NCI-H2107 treated with DMSO at 0.1 percent for 48 hours (cell line): ENCODE measurements at regions not wholly inside any gene's neighbourhood (a gene's known extent, or its start where the extent isn't known, plus 50 kb on each side); places are given as distances from the start of the nearest gene placed in this dataset.
"Not testable (repeated sequence)": the region's sequence is repeated elsewhere in the genome, so short reads cannot be mapped to it uniquely, and the experiment has no call there.

Experiments
- DNase-seq: peaks from one replicate; lab custom pipeline; 2025; ENCODE audit not compliant: unreplicated experiment; lab: John Stamatoyannopoulos, UW

DNA sequence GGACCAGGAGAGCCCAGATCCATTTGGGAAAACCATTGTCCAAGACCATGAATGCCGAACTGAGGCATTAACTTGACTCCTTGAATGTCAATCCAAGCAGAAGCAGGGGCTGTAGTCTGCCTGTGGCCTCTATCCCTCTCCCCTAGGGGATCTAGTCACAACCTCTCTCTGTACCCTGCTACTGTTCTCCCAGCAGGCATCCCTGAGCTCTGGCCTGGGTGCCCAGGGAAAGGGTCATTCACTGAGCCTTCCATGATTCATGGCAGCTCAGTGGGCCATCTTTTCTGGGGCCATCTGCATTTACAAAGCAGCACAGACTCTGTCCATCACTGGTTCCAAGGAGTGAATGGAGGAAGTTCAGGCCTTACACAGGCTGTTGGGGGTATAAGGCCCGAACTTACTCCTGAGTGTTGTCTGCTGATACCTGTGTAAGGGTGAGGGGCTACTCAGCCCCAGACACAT is 151.8 kb downstream of the ZFP36L2 start:
- no peak for DNase-seq

DNA sequence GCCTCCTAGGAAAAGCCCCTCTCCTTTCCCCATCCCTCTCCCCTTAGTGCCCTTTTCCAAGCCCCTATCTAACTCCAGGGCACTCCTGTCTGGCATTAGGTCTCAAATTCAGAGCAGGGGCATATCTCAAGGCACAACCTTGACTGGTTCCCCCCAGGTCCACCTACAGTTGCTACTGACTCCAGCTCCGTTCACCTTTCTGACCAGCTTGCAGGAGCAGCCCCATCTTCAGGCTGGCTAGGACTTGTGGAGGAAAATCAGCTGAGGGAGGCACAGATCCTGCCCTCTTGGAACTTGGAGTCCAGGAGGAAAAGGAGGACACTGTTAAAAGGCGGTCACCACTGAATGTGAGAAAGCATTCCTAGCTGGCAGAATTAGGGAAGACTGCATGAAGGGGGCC is 152.4 kb downstream of the ZFP36L2 start:
- no peak for DNase-seq

- DNase-seq = no peak
Observed at GRCh38 chr2:43073401-43073825, 153.0 kb downstream of the ZFP36L2 start.

DNA sequence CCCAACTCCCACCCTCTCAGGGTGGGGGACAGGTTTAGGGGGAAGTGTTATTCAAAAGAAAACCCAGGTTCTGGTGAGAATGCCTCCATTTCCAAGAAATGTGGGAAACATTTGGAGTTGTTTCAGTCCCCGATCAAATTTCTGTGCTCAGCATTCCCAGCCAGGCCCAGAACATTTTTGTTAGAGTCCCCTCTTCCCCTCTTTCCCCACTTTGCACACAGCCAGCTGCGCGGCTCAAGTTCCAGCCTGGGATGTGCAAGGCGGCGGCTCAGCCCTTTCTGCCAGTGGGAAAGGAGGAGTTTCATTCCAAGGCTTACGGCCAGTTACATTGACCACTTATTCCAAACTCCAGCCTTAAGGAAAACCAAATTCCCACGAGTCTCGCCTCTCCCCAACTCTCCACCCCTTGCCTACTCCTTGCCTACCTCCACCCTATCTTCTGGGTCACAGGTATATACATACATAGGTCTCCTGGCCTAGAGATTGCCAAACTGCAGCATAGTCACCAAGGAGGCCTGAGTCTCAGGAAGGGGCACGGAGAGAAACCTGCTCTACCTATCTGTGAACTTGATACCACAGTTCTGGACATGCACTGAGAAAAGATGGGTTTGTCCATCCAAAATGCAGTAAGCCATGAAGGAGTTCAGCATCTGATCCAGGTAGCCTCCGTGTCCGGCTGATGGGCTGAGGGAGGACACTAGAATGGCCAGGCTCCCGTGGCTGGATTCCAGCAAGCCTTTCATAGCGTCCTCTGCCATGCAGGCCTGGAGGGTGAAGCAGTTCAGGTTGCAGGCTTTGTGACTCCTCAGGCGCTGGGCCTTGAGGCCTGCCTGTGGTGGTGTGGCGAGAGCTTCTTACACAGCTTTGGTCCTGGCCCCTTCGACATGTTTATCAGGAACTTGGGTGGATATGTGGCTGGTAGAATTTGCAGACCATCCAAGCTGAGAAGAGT is 154.5 kb downstream of the ZFP36L2 start:
- DNase-seq = no peak

DNA sequence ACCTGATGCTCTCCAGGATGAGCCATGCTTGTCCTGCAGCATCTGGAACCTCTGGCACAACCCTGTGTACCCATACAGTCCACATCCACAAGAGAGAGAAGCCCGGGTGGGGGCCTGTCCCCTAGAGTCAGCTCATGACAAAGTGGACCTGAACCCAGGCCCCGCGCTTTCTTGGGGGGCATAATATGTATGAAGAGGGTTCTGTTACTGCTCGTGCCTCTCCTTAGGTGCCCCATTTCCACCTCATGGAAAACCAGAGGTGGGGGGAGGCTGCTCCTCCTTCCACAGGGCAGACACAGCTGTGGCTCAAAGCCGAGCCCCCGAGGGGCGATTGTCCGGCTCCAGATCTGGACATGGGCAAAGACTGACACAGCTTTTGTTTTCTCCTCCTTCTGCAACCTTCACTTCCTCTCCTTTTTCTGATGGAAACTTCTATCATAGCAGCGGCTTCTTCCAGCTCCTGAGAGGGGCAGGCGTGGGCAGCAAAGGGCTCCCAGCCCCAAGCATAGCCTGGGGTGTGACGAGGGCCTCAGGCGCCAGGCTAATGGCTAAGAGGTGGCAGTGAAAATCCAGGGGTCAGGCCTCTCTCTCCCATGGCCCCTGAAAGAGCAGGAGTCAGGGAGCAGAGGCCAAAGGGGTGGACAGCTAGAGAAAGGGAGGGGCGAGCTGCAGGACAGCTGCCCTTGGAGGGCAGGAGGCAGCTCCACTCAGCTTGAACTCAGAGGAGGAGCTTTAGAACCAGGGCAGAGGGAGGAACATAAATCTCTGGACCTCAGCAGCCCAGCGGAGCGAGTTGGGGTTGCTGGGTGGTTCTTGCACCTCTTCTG is 155.5 kb downstream of the ZFP36L2 start:
- DNase-seq = no peak

- DNase-seq = no peak
Observed at GRCh38 chr2:43070030-43070429, 156.4 kb downstream of the ZFP36L2 start.

DNA sequence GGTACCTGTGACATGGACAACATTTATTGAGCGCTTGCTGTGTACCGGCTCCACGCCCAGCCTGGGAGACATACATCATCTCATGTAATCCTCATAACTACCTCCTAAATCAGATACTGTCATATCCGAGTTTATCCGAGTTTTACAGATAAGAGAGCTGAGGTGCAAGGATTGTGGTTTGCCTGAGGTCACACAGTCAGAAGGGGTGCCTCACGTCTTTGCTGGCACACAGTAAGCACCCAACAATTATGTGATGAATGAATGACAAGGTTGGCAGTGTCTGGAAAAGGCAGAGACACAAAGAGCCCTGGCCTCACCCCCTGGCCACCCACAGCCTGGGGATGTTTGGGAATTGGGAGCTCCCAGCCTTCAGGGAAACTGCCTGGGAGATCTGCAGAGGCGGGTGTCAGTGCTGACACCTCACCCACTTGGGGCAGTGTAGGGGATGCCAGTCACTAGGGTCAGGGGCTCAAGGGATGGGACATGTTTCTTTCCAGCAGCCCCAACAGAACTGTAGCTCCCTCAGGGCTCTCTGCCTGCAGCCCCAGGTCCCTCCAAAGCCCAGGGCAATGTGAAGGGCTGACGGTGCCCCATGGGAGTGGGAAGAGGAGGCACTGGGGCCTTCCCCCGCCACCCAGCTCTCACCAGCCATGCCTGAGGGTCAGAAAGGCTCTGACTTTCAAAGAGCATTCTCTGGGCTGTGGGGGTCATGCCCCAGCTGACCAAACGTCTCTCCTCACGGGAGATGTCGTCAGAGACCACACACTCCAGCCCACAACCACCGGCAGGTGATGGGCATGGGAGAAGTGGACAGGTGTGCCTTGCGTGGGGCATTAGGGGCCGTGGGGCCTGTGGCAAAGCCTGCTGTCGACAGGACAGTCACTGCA is 157.5 kb downstream of the ZFP36L2 start:
- no peak for DNase-seq

DNA sequence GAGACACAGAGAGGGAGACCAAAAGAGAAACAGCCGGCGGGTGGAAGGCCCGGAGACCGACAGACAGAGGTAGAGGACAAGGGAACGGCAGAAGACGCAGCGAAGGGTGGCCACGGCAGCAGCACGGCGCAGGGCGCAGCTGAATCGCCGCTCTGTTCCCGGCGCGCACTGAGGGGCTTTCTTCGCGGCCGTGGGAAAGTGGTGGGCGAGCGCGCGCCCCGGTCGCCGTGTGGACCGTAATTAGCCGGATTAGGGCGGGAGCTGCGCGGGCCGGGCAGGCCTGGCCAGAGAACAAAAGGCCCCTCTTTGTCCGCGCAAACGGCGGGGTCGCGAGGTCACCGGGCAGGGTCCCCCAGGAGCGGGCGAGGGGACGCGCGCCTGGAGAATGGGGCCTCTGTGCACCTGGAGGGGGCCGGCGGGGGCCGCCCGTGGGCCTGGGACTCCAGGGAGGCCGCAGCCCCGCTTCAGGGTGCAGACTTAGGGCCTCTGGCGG is 158.3 kb downstream of the ZFP36L2 start:
- no peak for DNase-seq

DNA sequence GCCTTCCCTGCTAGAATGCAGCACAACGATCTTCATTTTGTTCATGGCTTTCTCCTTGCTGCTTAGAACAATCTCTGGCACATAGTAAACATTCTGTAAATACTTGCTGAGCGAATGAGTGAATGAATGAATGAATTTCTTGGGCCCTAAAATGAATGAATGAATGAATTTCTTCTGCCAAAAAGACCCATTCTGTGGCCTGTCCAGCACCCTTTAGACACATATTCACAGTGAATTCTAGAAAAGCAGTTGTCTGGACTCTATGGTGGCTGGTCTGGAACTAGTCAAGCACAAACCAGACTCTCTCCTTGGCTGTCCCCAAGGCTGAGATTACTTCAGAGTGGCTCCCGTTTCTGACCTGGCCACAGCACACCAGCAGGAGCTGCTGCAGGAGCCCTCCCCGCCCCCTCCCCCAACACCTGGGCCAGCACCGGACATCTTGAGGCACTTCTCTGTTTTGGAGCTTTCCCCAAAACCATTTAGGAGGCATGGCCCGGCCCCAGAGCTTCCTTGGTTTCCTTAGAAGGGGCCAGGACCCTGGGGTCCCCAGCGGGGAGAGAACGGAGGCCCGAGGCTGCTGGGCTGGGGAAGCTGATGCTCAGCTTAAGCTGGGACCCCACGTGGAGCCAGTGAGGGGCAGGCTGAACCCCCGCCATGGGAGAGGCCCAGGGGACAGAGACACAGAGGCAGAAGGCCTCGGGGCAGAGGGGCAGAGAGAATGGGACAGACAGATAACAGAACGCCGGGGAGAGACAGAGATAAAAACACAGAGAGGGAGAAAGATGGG is 159.0 kb downstream of the ZFP36L2 start:
- no peak for DNase-seq

- not testable (repeated sequence) for DNase-seq
Observed at GRCh38 chr2:43066541-43067253, 159.7 kb downstream of the ZFP36L2 start.

DNA sequence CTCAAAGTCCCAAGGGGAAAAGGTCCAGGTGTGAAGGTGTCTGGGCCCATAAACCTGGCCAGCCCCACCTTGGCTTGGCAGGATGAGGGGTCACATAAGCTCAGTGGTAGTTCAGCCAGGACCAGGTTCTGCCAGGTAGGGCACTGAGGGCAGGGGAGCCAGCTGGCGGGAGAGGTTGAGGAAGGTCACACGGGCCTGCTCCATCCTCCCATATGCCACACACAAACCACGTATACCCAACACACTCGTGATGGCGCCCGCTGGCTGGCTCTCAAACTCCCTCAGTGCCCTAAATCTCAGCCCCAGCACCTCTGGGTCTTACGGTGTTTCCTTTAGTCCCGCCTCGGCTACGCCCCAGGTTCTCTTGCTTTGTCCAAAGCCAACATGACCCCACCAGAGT is 160.5 kb downstream of the ZFP36L2 start:
- no peak for DNase-seq

- DNase-seq = no peak
Observed at GRCh38 chr2:43065036-43065435, 161.4 kb downstream of the ZFP36L2 start.

- not testable (repeated sequence) for DNase-seq
Observed at GRCh38 chr2:43063096-43063495, 163.3 kb downstream of the ZFP36L2 start.

DNA sequence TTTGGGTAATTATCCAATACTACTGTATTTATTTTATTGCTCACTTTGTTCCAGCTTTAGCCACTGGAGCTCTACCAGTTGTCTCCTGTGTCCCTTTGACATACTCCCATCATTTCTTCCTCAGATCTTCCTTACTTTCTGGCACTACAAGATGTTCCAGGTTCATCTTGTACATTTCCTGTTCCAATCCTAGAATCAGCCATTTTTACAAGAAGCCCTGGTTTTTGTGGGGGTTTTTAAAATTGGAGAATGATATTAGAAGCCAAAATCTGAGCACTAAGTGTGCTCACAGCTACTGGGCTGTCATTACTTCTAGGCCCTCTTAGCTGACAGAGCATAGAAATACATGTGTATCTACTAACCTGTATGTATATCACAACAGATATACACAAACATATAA is 164.3 kb downstream of the ZFP36L2 start:
- DNase-seq = no peak

DNA sequence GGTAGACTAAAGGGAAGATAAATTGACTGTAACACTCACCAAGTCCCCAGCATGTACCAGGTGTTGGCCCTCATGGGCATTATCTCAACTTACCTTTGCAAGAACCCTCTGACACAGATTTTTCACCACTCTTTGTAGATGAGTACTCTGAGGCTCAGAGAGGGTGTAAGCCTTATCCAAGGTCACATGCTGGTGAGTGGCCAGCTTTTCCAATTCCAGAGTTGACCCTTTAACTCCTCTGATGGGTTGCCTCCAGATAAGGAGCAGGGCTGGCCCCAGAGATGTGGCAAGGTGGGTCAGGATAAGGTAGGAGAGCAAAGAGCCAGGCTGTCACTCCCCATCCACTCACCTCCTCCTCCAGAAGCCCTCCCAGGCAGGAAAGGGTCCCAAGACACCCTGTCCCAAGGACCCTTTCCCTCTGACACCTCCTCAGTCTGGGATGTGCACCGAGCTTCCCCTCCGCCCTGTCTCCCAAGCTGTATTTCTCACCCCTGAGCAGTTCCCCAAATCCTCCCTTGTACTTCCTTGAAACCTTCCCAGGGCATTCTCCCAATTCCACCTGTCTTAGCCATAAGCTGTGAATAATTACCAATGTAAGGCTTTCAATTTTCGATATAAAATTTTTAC is 165.9 kb downstream of the ZFP36L2 start:
- no peak for DNase-seq

- peak; percentile 82 for DNase-seq
Observed at GRCh38 chr2:43059183-43059897, 167.1 kb downstream of the ZFP36L2 start.

DNA sequence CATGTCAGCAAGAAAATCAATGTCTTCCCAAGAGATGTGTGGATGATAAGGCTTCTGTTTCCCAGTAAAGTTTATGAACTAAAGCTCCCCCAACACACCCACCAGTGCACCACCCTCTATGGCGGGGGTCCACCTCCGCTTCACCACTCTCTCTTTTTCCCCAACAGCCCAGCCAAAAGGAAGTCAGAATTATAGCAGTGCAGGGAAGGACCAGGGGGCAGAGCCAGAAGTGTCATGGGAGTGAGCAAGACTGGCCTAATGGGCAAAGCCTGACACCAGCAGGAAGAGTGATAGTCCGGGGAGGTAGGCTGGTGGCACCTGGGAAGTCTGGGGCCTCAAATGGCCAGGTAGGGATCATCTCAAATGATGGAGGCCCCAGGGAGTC is 167.7 kb downstream of the ZFP36L2 start:
- no peak for DNase-seq
